GM19238 (cell line): ENCODE measurements at regions not wholly inside any gene's neighbourhood (a gene's known extent, or its start where the extent isn't known, plus 50 kb on each side); places are given as distances from the start of the nearest gene placed in this dataset.

ENCODE experiments used
- DNase-seq: peaks from one replicate; pipeline ENCODE4 v3.0.0; 2011; ENCODE audit warnings: low spot score; ENCODE audit not compliant: insufficient read length

DNA sequence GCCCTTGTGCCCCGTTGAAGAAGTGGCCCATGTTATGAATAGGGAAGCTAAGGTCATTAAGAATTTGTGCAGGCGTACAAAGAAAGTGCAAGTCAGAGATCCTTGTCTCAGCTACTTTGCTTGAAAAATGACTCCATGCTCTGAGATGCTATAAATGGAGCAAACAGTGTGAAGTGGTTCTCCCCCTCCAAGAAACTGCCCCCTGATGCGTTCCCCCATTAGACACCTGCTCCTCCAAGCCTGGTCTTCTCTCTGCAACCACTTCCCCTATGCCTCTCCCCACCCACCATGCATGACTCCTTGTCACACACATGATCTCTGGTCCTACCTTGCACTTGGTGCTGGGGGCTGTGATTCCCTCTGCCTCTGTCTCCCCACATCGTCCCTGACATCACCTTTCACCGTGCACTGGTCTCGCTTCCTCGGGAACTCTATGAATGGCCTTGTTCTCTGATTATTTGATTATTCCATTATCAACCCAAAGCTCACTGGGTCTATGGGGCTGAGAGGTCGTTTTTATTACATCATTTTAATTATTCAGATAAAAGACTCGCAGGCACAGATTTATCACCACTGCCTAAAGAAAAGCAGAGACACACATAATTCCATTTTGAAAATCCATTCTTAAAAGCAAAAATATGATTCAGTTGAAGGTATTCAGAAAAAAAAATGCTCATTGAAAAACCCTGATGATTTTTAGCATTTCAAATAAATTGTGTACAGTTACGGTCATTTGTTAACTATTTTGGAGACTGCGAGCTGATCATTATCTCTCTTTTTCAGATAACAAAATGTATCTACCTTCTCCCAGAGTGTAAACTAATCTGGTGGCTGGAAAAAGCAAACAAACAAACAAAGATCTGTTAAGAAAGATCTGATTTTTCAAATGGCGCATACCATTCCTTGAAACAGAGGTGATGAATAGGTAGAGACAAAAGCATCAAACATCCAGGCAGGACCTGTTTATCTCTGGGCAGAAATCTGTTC, 294.9 kb downstream of the SOX11 start:
- DNase-seq = no peak

DNA sequence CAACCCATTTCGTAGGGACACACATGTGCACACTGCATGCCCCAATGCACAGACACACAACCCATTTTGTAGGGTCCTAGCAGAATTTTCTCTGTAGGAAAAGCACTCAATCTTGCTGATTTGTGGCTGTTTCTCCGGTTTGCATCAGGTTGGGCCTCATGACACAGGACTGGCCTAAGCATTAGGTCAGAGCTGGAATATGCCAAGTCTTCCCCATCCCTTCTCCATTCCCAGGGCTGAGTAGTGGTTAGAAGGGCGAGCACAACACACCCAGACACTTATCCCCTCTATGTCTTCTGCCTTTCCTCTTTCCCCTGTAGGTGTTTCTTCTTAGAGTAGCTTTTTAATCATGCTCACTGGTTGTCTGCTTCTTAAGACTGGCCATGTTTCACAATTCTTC, 295.9 kb downstream of the SOX11 start:
- no peak for DNase-seq

DNA sequence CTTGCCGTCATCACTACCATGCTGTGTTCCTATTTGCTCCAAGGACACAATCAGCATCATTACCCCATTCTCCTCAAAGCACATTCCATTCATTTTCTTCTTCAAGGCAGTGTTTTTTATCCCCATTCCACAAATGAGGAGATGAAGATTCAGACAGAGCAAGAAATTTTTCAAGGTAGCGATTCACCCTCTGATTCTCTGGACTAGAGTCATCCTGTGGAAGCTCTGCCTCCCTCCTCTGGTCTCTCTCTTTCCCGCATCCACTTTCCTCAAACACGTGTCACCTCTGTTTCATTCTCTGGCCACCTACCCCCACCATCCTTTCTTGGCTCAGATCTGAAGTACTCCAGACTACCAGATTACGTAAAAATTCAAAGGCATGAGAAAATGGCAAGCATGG, 297.9 kb downstream of the SOX11 start:
- DNase-seq = no peak

DNA sequence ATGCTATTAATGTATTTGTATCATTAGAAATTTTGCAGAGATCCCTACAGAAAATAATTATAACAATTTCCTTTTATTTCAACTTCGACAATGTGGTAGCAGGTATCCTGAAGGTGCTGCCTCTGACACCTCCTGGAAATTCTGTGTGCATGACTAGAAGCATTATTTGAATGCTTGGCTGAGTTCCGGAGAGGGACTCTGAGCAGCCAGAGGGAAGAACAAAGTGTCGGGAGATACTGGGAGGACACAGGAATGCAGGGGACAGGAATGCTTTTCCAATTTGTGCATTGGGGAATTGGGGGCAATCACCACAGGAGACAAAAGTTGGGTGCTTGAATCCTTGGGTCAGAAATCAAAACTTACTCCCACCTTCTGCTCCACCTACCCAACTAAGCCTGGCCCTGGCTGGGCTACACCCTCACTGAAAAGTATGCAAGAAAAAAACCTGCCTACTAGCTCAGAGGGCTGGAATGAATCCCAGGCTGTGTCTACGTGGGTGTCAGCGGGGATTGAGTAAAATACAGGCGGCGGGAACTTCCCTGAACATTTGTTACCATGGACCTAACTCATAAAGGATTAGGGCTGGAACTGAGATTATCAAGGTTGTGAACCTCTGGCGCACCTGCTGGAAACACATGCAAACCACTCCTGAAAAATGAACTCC, 299.3 kb downstream of the SOX11 start:
- no peak for DNase-seq

DNA sequence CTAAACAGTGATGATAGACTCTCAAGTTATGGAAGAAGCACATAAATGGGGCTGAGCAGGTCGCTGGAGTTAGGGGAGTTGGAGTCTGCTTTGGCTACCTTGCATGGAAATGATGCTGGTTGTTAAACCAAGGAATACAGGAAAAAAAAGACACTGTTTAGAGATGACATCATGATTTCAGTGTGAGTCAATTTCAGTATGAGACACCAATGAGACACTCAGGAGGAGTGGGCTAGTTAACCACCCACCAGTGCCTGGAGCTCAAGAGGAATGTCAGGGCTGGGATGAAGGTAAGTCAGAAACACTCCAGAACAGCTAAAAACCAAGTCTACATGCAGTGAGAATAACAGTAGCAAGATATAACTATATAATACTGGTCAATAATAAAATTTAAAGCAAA, 303.6 kb downstream of the SOX11 start:
- no peak for DNase-seq

DNA sequence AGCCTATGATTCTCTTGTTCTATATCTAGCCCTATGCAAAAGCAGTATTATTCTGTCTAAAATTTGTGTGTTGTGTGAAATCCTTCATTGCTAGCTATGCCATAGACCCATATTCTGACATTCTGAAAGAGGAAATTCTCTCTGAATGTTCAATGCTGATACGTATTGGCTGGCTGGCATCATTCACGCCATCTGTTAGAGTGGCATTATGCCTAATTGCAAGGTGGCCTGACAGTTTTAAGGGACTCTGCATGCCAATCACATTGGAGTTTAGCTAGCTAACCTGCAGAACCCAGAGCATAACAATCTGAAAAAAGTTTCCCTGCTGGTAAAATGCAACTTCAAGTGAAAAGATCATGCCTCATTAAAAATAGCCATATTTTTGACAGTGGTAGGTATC, 316.0 kb downstream of the SOX11 start:
- no peak for DNase-seq

DNA sequence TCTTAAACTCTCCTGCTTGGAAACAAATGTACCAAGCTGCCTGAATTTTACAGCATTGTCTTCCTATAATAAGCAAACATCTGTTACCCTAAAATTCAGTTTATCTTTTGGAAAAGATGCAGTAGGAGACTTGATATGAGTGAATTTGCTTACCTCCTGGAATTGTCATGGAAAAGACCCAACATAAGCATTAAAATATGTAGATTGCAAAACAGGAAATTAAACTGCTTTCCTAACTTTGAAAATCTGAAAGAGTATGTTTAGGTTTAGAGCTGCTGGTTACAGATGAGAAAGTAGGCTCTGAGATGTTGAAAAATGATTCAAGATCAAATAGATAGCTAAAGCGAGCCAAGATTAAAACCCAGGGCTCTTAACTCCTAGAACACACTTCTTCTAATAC, 316.5 kb downstream of the SOX11 start:
- no peak for DNase-seq

DNA sequence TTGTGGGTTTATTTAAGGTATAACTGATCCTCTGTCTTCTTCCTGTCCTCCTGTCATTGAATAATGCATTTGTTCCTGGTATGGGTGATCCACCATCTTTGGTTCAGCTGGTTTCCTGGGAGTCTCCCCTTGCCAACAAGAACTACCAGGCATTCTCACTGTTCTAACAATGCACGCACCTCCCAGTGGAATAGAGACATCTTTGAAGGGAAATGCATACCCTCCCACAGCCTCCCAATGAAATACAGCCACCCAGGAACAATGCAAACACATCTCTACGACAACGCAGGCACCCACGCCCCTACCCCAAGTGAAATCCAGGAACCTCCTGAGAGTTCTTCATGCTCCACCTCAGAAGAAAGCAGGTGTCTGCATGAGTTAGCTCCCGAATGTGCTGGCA, 318.0 kb downstream of the SOX11 start:
- DNase-seq = no peak

DNA sequence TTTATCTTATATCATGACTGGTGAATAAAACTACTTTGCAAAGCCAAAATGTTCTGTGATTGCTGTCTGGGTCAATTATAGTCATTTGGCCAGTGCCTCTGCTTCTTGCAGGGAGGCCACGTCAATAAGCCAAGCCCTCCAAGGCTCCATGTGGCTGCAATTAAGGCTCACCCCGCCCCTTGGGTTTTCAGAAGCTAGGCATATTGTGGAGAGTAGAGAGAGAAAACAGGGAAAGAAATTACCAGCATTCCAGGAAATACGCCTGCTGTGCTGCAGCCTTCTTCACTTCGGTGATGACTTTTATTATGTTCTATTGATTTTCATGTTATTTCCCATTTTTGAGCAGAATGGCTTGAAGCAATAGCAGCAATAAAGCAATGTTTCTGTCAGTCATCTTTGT, 319.7 kb downstream of the SOX11 start:
- no peak for DNase-seq

DNA sequence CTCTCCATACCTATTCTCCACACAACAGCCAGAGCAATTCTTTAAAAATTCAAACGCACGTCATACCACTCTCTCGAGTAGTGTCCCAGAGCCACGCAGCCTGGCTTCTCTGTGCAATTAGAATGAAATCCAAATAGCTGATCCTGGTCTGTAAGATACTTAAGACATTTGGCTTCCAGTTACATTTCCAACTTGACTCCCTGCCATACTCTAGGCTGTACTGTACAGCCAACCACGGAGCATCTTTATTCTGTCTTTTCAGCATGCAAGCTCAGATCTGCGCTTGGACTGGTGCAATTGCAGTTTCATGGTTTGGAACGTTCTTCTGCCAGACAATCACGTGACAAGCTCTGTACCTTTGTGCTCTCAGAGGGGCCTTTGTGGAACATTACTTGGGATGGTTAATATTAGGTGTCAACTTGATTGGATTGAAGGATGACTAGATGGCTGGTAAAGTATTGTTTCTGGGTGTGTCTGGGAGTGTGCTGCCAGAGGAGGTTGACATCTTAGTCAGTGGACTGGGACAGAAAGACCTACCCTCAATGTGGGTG, 325.6 kb downstream of the SOX11 start:
- DNase-seq = no peak

DNA sequence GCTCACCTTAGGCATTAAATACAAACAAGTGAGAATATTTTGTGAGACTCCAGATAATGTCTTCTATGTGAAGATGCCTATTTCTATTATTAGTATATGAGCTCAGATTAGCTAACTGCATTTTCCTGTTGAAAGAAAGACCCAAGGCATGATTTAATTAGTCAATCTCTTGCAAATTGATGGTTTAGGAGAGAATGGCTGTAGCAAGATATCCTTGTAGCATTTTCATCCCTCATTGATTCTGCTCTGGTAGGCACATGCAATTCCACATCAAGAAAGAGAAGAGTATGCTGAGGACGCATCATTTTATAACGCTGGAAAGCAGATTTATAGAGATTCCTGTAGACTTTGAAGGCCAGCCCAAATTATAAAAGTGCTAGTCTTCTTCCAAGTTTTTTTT, 332.0 kb downstream of the SOX11 start:
- no peak for DNase-seq

DNA sequence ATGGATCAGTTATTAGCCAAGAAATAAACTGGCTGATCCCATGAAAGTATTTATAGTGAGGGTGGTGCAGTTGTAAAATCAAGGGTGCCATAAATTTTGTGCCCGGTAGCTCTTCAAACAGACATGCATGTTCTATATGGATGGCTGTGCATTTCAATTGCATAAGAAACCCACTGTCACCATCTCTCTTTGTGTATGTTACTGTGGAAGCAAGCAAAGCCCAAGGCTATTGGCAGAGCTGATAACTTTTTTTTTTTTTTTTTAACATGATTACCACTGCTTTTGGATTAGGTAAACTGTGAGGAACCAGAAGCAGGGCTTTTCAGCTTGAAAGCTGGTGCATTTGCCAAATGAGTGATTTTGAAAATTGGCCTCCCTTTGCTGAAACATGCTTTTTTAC, 332.6 kb downstream of the SOX11 start:
- no peak for DNase-seq

DNA sequence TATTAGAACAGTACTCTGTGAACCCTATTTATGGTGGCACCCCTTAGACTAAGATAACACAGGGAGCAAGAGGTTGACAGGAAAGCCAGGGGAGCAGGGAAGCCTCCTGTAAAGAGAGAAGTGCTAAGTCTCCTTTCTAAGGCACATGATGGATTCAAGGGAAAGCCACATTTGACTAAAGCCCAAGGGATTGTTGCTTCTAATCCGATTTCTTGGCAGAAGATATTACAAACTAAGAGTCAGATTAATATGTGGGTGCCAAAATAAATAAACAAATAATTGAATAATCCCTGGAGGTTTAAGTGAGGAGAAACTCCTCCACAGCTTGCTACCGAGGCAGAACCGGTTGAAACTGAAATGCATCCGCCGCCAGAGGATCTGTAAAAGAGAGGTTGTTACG, 333.2 kb downstream of the SOX11 start:
- no peak for DNase-seq

DNA sequence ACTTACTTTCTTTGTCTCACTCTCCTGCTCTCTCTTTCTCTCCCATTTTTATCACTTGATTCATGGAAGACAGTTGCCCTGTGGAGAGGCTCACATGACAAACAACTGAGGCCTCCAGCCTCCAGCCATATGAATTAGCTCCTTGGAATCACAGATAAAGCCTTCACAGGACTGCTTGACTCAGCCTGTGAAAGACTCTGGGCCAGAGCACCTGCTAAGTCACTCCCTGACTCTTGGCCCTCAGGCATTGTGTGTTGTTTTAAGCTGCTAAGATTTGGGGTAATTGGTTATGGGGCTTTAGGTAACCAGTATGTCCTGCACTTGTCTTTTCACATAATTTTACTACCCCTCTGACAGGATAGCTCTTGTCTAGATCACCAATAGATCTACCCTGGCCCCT, 334.9 kb downstream of the SOX11 start:
- no peak for DNase-seq

DNA sequence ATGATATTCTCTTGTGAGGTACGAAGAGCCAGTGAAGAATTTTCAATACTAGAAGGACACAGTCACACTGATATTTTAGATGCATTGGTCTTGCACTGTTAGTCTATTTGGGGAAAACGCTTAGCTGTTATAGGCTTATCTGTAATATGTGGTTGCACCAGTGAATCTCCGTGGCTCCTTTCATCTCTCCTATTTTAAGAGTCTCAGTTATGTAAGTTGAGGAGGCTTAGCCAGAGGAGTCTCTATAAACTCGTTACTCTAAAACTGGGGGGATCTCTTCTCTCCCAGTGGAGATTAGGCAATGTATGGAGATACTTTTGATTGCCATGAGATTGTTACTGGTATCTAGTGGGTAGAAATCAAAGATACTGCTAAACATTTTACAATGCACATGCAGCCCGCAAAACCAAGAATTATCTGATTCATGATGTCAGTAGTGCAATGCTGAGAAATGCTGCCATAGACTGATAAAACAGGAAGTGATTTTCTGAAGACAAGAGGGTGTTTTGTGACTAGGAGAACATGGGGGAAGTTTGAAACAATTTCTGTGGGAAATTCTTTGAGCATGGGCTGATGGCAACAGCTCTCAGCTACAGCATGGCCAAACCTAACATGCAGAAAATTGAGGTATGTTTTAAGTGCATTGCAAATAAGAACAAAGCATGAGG, 339.1 kb downstream of the SOX11 start:
- DNase-seq = no peak

DNA sequence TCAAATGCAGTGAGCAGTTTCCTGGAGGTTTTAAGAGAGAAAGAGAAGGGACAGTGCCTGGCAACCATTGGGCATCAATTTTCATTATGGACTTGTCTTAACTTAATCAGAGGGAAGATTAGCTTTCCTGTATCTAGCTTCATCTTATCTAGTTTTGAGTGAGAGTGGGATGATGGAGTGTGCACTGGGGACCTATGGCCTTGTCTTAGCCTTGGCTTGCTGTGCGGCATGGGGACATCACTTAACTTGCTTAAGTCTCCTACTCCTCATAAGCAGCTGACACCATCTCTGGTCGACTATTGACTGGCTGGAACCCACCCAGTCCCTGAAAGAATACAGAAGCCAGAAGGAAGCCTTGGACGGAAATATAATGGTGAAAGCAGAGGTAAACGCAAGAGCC, 344.0 kb downstream of the SOX11 start:
- DNase-seq = no peak

DNA sequence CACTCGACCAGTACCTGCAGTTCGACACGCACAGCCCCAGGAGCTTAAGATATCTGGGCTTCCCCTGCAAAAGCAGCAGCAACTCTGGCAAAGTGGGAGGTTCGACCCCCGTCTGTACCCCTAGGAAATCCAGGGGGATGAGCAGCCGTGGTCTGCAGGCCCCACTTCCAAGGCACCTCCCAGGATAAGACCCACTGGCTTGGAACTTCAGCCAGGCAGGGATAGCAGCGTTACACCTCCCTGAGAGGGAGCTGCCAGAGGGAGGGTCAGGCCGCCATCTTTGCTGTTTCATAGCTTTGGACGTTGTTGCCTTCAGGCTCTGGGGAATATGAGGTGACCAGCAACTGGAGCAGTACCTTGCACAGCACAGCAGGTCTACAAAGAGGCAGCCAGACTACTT, 351.1 kb downstream of the SOX11 start:
- no peak for DNase-seq

DNA sequence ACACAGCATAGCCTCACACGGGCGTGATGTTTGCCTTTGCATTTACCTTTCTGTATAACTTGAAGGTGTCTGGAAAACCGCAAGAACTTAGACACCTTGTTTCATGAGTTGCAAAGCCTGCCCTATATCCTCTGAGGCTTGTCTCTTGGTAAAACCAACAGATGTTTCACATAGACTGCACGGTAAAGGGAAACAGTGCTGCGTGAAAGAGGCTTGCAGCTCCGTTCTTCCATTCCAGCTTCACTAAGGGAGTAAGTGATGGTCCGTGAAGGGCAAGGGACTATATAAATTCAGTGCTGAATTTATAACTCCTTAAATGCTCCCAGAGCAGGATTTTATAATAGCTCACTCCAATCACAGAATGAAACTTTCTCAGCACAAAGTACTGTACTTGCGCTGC, 360.5 kb downstream of the SOX11 start:
- DNase-seq = no peak

DNA sequence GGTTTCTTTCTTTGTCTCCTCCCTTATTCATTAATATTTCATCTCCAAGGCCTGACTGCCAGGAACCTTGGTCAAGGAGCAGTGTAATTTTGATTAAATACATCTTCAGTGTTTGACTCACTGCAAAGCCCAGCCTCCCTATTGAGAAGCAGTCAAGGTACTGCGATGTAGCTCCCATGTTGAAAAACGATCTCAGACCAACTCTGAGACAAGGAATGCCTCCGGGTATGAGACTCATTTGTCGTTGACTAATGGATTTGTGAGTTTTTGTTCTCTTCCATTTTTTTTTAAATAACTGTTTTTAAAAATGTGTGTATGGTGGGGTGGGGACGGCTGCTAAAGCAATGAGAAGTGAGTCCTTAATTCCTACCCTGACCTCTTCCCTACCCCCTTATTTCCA, 361.6 kb downstream of the SOX11 start:
- no peak for DNase-seq

DNA sequence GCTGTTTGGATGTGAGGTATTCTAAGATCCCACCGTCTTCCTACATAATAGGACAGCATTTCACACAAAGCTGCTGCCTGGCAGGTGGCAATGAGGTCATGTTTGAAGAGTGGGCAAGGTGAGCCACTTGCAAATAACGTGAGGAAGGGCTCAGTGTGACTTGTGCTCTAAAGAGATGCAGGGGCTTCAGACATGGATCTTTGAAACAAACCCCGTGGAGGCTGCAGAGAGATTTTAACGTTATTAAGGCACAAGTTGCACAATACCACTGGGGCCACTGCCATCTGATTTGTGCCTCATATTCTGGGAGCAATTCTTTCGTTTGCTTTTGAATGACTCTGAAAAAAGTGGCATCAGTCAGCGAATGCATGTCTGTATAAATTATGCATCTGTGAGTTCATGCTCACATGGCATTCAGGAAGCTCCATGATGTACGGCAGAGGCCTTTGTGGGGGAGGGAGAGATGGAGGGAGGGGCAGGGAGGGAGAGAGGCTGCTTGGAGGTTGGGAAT, 362.0 kb downstream of the SOX11 start:
- no peak for DNase-seq

DNA sequence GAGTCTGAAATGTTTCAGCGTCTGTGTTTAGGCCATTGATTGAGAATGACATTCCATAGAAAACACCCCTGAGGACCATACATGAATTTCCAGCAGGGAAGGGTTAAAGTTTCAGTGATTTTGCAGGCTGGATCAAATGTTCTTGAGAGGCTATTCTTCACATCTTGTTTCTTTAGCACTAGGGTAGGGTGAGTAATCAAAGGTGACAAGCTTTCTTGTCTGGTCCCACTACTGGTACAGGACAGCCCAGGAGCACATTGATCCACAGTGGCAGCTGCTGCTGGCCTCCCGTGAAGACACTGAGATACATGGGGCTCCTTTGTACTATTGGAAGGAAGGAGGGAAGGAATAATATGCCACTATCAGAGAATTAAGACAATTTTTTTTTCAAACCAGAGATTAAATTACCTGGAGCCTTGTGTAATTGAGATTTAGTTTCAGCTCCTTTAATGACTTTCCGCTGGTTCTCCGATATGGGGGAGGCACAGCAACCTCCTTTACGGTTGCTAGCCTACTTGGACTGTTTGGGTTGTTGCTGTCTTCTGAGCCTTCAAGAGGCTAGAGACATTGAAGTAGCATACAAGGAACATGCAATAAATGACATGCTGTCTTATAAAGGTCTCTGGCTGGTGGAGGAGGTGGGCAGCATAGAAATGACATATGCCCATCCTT, 368.9 kb downstream of the SOX11 start:
- DNase-seq = no peak
